ENCODE measurements at regions not wholly inside any gene's neighbourhood (a gene's known extent, or its start where the extent isn't known, plus 50 kb on each side); places are given as distances from the start of the nearest gene placed in this dataset.

DNA sequence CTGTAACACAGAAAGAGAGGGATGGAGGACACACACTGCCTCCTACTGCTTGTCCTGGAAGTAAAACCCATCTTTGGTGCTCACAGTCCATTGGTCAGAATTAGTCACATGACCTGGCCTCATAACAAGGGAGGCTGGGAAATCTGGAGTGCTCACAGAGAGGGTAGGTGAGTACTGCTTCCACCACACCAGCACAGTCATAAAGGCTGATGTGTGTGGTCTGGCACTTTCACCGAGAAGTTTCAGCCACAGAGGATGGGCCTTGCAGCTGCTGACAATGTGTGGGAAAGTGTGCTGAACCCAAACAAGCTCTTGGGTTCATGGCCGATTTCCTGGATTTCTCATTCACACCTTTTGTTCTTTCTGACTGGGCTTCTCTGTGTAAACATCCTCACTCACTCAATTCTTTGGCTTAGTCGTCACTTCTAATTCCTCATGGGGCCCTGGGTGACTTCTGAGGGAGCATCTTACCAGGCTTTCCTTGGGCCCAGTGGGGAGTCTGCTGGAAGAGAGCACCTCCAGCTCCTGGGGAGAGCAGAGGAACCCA is 100.7 kb downstream of the ASB7 start:
- H3K27ac ChIP-seq = peak overlapping the region; percentile 57; the same call in 1 of the 2 replicates
- POLR2A ChIA-PET (ENCODE audit: low non-redundant PET) = no interaction called here
- CTCF ChIA-PET = no interaction called here
- TF ChIP-seq, protein P1, sequence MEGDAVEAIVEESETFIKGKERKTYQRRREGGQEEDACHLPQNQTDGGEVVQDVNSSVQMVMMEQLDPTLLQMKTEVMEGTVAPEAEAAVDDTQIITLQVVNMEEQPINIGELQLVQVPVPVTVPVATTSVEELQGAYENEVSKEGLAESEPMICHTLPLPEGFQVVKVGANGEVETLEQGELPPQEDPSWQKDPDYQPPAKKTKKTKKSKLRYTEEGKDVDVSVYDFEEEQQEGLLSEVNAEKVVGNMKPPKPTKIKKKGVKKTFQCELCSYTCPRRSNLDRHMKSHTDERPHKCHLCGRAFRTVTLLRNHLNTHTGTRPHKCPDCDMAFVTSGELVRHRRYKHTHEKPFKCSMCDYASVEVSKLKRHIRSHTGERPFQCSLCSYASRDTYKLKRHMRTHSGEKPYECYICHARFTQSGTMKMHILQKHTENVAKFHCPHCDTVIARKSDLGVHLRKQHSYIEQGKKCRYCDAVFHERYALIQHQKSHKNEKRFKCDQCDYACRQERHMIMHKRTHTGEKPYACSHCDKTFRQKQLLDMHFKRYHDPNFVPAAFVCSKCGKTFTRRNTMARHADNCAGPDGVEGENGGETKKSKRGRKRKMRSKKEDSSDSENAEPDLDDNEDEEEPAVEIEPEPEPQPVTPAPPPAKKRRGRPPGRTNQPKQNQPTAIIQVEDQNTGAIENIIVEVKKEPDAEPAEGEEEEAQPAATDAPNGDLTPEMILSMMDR (conservative IDR thresholded peaks at IDR 0.05; ENCODE audit: low read depth) = no peak
- no peak for DNase-seq (ENCODE audit: low spot score)

DNA sequence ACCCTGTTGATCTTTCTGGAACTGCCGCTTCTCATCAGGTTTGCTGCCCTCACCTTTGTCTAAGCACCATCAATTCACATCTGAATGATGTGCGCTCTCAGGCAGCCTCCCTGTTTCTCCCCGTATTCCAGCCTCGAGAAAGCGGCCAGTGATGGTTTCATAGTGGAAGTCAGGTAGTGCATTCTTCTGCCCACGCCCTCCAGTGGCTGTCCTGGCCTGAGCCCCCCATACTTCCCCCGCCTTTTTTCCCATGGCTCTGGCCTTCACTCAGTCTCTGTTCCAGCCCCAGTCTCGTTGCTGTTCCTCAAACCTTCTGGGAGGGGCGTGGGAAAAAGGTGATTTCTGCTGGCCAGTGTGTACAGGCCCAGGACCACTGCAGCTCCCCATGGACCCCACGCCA is 101.3 kb downstream of the ASB7 start:
- POLR2A ChIA-PET (ENCODE audit: low non-redundant PET) = no interaction called here
- H3K27ac ChIP-seq = peak overlapping the region; percentile 57; the same call in 1 of the 2 replicates
- no peak for DNase-seq (ENCODE audit: low spot score)
- CTCF ChIA-PET = no interaction called here
- TF ChIP-seq, protein P1 (conservative IDR thresholded peaks at IDR 0.05; ENCODE audit: low read depth) = no peak

DNA sequence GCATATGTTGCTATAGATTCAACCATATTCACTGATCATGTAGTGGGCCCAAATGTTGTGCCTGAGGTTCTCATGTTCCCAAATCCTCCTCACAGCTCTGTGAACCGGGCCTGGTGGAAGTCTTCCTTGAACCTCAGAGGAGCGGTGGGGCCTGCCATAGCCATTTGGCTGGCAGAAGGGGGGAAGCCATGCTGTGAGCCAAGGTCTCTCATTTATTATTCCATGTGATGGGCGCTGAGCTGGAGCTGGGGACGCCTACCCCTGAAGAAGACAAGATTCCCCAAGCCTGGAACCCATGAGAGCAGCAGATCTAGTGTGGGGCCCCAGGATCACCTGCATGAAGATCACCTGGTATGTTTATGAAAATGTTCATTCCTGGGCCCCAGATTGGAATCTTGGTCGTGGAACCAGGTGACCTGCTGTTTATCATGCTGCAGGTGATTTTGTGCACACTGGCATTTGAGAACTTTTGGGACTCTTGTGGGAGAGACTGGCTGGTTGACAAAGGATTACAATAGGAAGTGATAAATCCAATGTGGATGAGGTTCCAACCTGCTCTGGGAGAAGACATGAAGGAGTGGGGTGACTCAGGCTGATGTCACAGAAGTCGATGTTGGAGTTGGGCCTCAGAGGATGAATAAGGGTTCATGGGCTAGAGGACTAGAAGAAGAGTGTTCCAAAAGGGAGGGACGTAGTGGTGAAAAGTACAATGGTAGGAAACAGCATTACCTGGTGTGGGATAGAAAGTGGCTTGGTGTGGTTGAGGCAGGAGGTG is 102.1 kb downstream of the ASB7 start:
- H3K27ac ChIP-seq = peak overlapping the region; percentile 57
- peak; percentile 83 for DNase-seq (ENCODE audit: low spot score)
- ChIA-PET CTCF (interaction anchor here (0.6 kb wide), 1 partner anchor 43 kb away, joined by 3 read pairs; no protein-coding TSS in a partner anchor), POLR2A (ENCODE audit: low non-redundant PET) (no interaction called here)
- TF ChIP-seq, protein P1 (conservative IDR thresholded peaks at IDR 0.05; ENCODE audit: low read depth) = no peak

DNA sequence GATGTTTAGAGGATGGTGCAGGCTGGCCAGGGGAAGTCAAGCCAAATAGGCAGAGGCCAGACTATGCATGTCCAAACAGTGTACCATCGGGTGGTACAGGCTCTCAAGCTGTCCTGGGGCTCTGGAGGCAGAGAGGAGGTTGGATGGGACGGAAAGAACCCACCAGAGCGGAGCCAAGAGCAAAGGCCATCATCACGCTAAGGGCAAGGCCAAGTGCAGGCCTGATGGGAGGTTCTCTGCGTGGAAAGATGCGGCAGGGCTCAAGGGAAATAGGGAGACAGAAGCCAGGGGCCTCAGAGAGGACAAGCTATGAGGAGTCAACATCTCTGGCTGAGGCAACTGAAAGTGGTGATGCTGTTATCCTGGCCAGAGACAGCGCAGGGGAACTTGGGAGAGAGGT is 102.7 kb downstream of the ASB7 start:
- DNase-seq (ENCODE audit: low spot score) = no peak
- TF ChIP-seq, protein P1 (conservative IDR thresholded peaks at IDR 0.05; ENCODE audit: low read depth) = no peak
- CTCF ChIA-PET = interaction anchor here (0.6 kb wide), 1 partner anchor 44 kb away, joined by 3 read pairs; no protein-coding TSS in a partner anchor
- POLR2A ChIA-PET (ENCODE audit: low non-redundant PET) = no interaction called here
- peak overlapping the region; percentile 57 for H3K27ac ChIP-seq

DNA sequence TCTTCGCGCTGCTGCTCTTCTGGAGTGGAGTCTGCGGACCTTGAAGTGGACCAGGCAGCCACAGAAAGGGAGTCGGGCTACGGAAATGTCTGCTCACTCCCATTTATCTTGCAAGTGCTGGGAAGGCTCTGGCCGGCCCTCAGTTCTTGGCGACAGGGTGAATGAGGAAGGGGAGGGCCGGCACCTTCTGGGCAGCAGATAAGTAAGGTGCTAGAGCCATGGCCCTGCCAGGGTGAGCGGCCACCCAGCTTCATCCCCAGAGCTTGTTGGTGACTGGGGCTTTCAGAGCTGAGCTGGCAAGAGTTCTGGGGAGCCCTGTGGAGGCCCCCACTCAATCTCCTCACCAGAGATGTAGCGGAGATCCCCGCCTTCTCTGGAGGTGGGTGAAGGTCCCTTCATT is 103.5 kb downstream of the ASB7 start:
- H3K27ac ChIP-seq = no peak overlapping the region; the same call in 1 of the 2 replicates
- DNase-seq (ENCODE audit: low spot score) = no peak
- POLR2A ChIA-PET (ENCODE audit: low non-redundant PET) = no interaction called here
- TF ChIP-seq, protein P1 (conservative IDR thresholded peaks at IDR 0.05; ENCODE audit: low read depth) = no peak
- CTCF ChIA-PET = no interaction called here

DNA sequence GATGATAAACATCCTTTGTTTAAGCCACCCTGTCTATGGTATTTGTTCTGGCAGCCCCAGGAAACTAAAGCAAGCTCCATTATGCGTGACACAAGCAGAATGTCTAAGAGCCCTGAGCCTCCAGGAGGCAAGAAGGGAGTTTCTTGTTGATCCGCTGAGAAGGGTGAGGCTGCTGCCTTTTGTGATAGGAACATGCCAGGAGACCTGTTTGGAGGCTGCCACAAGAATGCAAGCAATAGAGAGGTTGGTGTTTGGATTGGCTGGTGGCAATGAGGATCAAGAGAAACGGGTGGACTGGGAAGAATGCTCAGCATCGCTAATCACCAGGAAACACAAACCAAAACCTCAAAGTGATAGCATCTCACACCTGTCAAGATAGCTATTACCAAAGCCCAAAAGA is 104.8 kb downstream of the ASB7 start:
- POLR2A ChIA-PET (ENCODE audit: low non-redundant PET) = no interaction called here
- H3K27ac ChIP-seq = no peak overlapping the region
- no peak for DNase-seq (ENCODE audit: low spot score)
- TF ChIP-seq, protein P1 (conservative IDR thresholded peaks at IDR 0.05; ENCODE audit: low read depth) = no peak
- CTCF ChIA-PET = no interaction called here
